ENCODE measurements at regions not wholly inside any gene's neighbourhood (a gene's known extent, or its start where the extent isn't known, plus 50 kb on each side); places are given as distances from the start of the nearest gene placed in this dataset.

DNA sequence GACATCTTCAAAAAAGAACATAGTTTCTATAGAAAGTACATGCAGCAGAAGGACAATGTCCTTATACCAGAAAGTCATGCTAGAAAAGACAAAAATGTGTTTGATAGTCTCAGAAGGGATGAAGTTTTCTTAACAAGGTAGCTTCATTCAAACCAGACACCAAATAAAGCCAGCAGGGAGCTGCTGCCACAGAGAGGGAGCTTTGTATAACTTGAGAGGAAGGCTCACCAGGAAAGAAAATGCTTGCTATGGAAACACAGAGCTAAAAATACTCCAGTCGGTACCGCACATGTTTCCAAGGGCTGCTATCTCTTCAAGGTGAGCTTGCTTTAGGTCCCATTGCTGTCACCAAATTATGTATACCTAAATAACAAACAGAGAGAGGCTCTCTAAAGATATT lies 1074.8 kb upstream of the ALCAM start:
- intact Hi-C loops (cut with DNase I): no loop called here
- no peaks in the 10 kb centered on the region for H3K36me3 ChIP-seq
- peak overlapping the region in 2 of 12 donors; percentile 0 to 24 for H3K27ac ChIP-seq
- DNase-seq (no peak), ATAC-seq (no peak)
- H3K27me3 ChIP-seq: no peaks in the 10 kb centered on the region
- TF ChIP-seq POLR2A (IDR thresholded peaks at IDR 0.05): no peak
- TF ChIP-seq, protein P1, sequence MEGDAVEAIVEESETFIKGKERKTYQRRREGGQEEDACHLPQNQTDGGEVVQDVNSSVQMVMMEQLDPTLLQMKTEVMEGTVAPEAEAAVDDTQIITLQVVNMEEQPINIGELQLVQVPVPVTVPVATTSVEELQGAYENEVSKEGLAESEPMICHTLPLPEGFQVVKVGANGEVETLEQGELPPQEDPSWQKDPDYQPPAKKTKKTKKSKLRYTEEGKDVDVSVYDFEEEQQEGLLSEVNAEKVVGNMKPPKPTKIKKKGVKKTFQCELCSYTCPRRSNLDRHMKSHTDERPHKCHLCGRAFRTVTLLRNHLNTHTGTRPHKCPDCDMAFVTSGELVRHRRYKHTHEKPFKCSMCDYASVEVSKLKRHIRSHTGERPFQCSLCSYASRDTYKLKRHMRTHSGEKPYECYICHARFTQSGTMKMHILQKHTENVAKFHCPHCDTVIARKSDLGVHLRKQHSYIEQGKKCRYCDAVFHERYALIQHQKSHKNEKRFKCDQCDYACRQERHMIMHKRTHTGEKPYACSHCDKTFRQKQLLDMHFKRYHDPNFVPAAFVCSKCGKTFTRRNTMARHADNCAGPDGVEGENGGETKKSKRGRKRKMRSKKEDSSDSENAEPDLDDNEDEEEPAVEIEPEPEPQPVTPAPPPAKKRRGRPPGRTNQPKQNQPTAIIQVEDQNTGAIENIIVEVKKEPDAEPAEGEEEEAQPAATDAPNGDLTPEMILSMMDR (IDR thresholded peaks at IDR 0.05): no peak
- H3K4me3 ChIP-seq: peak overlapping the region in 6 of 12 donors; percentile 4 to 39 (median 26)
- H3K9me3 ChIP-seq: peaks cover 0 to 9% (median 1%) of the 10 kb centered on the region in 12 donors
- peaks cover 0 to 6% (median 0%) of the 10 kb centered on the region in 12 donors for H3K4me1 ChIP-seq
- WGBS, 4 donors: 3 to 11% (median 9%) methylated on average over 2 of the region's 2 CpGs

- DNase-seq (no peak), ATAC-seq (no peak)
- no peak overlapping the region for H3K27ac ChIP-seq
- no peaks in the 10 kb centered on the region for H3K9me3 ChIP-seq
- H3K4me3 ChIP-seq: no peak overlapping the region
- intact Hi-C loops (cut with DNase I): no loop called here
- no peaks in the 10 kb centered on the region for H3K36me3 ChIP-seq
- H3K4me1 ChIP-seq: no peaks in the 10 kb centered on the region
- TF ChIP-seq, protein P1 (IDR thresholded peaks at IDR 0.05): no peak
- TF ChIP-seq POLR2A (IDR thresholded peaks at IDR 0.05): no peak
- 88 to 95% (median 93%) methylated on average over 1 of the region's 1 CpG for WGBS, 4 donors
- H3K27me3 ChIP-seq: no peaks in the 10 kb centered on the region
These were observed 1069.1 kb upstream of the ALCAM start for GRCh38 chr3:104297617-104298016.

GRCh38 chr3:104298662-104299061 lies 1068.0 kb upstream of the ALCAM start:
- Histone ChIP-seq H3K27me3 (no peaks in the 10 kb centered on the region), H3K4me3 (no peak overlapping the region), H3K9me3 (no peaks in the 10 kb centered on the region), H3K27ac (no peak overlapping the region), H3K36me3 (no peaks in the 10 kb centered on the region), H3K4me1 (no peaks in the 10 kb centered on the region)
- DNase-seq (no peak), ATAC-seq (no peak)
- WGBS, 4 donors: 30 to 50% (median 33%) methylated on average over 2 of the region's 2 CpGs
- intact Hi-C loops (cut with DNase I): no loop called here
- TF ChIP-seq, protein P1 (IDR thresholded peaks at IDR 0.05): no peak
- no peak for TF ChIP-seq POLR2A (IDR thresholded peaks at IDR 0.05)

- H3K36me3 ChIP-seq: no peaks in the 10 kb centered on the region
- ATAC-seq: no peak
- no peak for TF ChIP-seq POLR2A (IDR thresholded peaks at IDR 0.05)
- TF ChIP-seq, protein P1 (IDR thresholded peaks at IDR 0.05): no peak
- no peak overlapping the region for H3K27ac ChIP-seq
- no peak overlapping the region for H3K4me3 ChIP-seq
- no peak for DNase-seq
- WGBS, 4 donors: 56 to 83% (median 69%) methylated on average over 1 of the region's 1 CpG
- H3K27me3 ChIP-seq: no peaks in the 10 kb centered on the region
- H3K9me3 ChIP-seq: peaks cover 0 to 28% (median 5%) of the 10 kb centered on the region in 12 donors
- no peaks in the 10 kb centered on the region for H3K4me1 ChIP-seq
- intact Hi-C loops (cut with DNase I): no loop called here
These were observed 1050.6 kb upstream of the ALCAM start for GRCh38 chr3:104316118-104316517.
